HUES64 (cell line): ENCODE measurements at regions not wholly inside any gene's neighbourhood (a gene's known extent, or its start where the extent isn't known, plus 50 kb on each side); places are given as distances from the start of the nearest gene placed in this dataset.
"Not testable (repeated sequence)": the region's sequence is repeated elsewhere in the genome, so short reads cannot be mapped to it uniquely, and the experiment has no call there.

Experiments used
- H3K27ac ChIP-seq: 2 replicates; pipeline ENCODE4 v1.7.0; 2013; ENCODE audit warnings: low read depth, low read length, inconsistent platforms
- H3K27me3 ChIP-seq: 2 replicates; pipeline ENCODE4 v1.6.1; 2013; ENCODE audit warnings: mild to moderate bottlenecking, low read length; ENCODE audit not compliant: insufficient read depth
- H3K36me3 ChIP-seq: 2 replicates; pipeline ENCODE4 v1.6.1; 2013; ENCODE audit warnings: mild to moderate bottlenecking, low read length; ENCODE audit not compliant: insufficient read depth
- H3K4me1 ChIP-seq: 2 replicates; pipeline ENCODE4 v1.6.1; 2013; ENCODE audit warnings: mild to moderate bottlenecking, low read length, moderate library complexity; ENCODE audit not compliant: insufficient read depth
- H3K4me3 ChIP-seq: 2 replicates; pipeline ENCODE4 v1.5.1; 2013; ENCODE audit warnings: mild to moderate bottlenecking, low read length, moderate library complexity
- H3K9ac ChIP-seq: 2 replicates; pipeline ENCODE4 v1.6.1; 2013; ENCODE audit warnings: mild to moderate bottlenecking, low read depth, low read length
- H3K9me3 ChIP-seq: 2 replicates; pipeline ENCODE4 v1.6.1; 2013; ENCODE audit warnings: low read depth, low read length; ENCODE audit not compliant: insufficient read depth
- WGBS: fragments of 150-250, 120-280 bp; methylation state at CpG from one replicate; pipeline ENCODE4 v1.1.7; 2013; ENCODE audit warnings: missing lambda C conversion rate; 5-methylcytosine and 5-hydroxymethylcytosine counted together

- not testable (repeated sequence) for H3K9ac ChIP-seq
- WGBS: 63% methylated on average over 4 of the region's 10 CpGs
These were observed 2986.4 kb upstream of the OR11H1 start for GRCh38 chr22:12541412-12542170.

DNA sequence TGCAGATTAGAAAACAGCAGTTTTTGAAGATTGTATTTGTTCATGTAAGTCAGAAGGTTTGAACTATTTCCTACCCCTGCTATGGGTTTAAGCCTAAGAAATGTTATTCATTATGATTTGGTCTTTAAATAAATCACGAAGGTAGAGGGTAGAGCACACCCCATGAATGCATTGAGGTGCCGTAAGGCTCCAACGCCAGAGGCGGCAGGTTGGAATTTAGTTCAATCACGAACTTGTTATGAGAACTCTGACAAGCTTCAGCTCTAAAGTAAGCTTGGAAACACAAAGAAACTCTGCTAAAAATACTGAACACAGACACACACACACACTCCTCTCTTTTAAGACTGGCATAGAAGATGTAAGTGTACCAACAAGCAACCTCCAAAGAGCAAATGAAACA lies 2974.6 kb upstream of the OR11H1 start:
- H3K9me3 ChIP-seq, H3K27ac ChIP-seq, H3K36me3 ChIP-seq, H3K27me3 ChIP-seq, H3K9ac ChIP-seq, H3K4me3 ChIP-seq, H3K4me1 ChIP-seq: not testable (repeated sequence)
- WGBS: 84% methylated on average over 4 of the region's 5 CpGs

More at GRCh38 chr22:12541412-12542170, 2986.4 kb upstream of the OR11H1 start:
- not testable (repeated sequence) for H3K4me1 ChIP-seq, H3K27ac ChIP-seq, H3K27me3 ChIP-seq, H3K4me3 ChIP-seq, H3K9me3 ChIP-seq, H3K36me3 ChIP-seq

DNA sequence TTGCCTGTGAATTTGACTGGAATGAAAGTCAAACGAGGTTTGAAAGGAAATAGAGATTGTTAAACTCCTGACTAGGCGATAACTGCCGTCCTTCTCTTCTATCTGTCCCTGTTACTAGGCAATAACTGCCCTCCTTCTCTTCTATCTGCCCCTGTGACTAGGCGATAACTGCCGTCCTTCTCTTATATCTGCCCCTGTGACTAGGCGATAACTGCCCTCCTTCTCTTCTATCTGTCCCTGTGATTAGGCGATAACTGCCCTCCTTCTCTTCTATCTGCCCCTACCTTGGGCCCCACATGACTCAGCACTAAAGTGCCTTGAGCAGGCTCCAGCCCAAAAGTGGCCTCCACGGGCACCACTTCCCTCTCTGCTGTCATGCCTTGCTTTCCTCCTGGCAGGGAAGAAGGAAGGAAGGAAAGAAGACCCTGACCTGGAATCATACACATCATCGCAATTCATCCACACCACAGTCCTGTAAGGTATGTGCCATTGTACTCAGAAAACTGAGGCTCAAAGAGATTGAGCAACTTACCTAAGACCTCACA lies 2973.3 kb upstream of the OR11H1 start:
- H3K36me3 ChIP-seq, H3K4me1 ChIP-seq, H3K27ac ChIP-seq, H3K9me3 ChIP-seq, H3K4me3 ChIP-seq, H3K9ac ChIP-seq, H3K27me3 ChIP-seq: not testable (repeated sequence)
- 94% methylated on average over 3 of the region's 9 CpGs for WGBS

DNA sequence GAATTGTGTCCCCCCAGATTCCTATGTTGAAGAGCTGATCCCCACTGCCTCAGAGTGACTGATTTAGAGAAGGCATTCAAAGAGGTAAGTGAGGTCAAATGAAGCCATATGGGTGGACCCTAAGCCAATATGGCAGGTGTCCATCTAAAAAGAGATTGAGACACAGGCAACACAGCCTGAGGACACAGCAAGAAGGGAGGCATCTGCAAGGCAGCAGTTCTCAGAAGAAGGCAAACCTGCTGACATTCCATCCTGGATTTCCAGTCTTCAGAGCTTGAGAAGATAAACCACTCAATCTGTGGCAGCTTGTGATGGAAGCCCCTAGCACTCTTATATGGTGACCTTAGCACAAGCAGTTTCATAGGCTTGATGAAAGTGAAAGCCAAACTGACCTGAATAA lies 2956.5 kb upstream of the OR11H1 start:
- H3K27ac ChIP-seq, H3K36me3 ChIP-seq, H3K9me3 ChIP-seq, H3K4me1 ChIP-seq, H3K4me3 ChIP-seq, H3K9ac ChIP-seq, H3K27me3 ChIP-seq: not testable (repeated sequence)

DNA sequence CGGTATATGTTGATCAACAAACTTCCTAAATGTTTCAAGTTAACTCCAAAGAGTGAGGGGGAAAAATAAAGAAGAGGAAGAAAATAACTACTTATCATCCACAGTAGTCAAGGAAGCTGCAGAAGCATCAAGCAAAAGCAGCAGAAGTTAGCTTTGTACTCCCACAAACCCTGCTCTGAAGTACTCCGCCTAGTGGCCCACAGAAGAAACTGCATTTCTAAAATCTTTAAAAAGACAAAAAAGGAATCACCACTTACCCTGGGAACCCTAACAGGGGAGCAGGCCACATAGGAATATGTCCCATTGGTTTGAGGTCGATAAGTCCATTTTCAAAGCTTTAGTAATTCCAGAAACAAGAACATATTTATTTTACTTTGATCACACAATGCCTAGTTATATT lies 2948.3 kb upstream of the OR11H1 start:
- no CpG with 5 or more reads among the region's 3 CpGs for WGBS
- H3K27ac ChIP-seq: not testable (repeated sequence)

DNA sequence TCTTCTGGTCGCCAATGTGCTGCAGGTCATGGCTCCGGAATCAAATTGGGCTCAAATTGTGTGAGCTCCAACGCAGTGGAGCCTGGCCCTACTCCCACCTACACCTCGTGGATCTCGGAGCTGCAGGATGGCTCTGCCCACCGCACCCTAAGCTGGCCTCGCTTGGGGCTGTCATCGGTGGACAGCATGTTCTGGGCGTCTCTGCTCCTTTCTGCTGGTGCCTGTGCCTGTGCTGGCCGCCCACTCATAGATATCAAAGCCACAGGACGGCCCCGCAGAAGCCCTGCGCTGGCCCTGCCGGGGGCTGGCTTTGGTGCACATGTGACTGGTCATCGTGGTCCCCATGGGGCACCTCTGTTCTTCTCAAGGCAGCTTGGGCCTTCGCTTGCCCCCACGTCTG lies 2943.5 kb upstream of the OR11H1 start:
- not testable (repeated sequence) for H3K4me1 ChIP-seq, H3K36me3 ChIP-seq, H3K27ac ChIP-seq, H3K9ac ChIP-seq, H3K27me3 ChIP-seq, H3K4me3 ChIP-seq
- 76% methylated on average over 15 of the region's 17 CpGs for WGBS
- peaks cover 14% of the 10 kb centered on the region for H3K9me3 ChIP-seq

More for the DNA sequence above, 2948.3 kb upstream of the OR11H1 start:
- H3K4me1 ChIP-seq, H3K4me3 ChIP-seq, H3K36me3 ChIP-seq, H3K9ac ChIP-seq, H3K9me3 ChIP-seq, H3K27me3 ChIP-seq: not testable (repeated sequence)

DNA sequence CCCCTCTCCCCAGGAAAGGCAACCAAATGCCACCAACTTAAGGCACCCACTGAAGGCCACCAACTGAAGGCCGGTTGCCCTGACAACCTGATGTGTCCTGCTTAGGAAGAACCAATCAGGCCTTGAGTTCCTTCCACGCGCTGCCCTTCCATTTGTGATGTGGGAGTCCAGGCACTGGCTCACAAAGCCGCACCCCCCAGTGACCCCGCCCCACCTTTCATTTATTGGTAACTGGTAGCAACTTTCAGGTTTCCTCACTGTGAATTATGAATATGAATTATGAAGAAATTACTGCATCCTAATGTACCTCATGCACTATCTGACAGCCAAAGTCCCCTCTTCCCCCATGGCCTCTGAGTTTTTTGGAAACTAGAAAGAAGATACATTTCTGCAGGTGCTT lies 2943.1 kb upstream of the OR11H1 start:
- not testable (repeated sequence) for H3K4me3 ChIP-seq, H3K36me3 ChIP-seq, H3K27ac ChIP-seq, H3K9ac ChIP-seq, H3K27me3 ChIP-seq, H3K4me1 ChIP-seq
- 95% methylated on average over 5 of the region's 5 CpGs for WGBS
- H3K9me3 ChIP-seq: peaks cover 19% of the 10 kb centered on the region

DNA sequence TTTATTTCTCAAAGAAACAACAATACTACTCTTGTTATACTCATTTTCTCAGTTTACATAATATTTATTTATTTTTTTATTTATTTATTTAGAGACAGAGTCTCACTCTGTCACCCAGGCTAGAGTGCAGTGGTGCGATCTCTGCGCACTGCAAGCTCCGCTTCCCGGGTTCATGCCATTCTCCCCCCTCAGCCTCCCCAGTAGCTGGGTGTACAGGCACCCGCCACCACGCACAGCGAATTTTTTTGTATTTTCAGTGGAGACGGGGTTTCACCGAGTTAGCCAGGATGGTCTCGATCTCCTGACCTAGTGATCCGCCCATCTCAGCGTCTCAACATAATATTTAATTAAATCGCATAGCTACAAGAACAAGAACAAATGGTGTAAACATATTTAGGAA lies 2932.3 kb upstream of the OR11H1 start:
- H3K36me3 ChIP-seq, H3K27me3 ChIP-seq, H3K27ac ChIP-seq, H3K4me1 ChIP-seq, H3K4me3 ChIP-seq, H3K9ac ChIP-seq: not testable (repeated sequence)
- H3K9me3 ChIP-seq: peaks cover 83% of the 10 kb centered on the region
- 91% methylated on average over 13 of the region's 13 CpGs for WGBS

DNA sequence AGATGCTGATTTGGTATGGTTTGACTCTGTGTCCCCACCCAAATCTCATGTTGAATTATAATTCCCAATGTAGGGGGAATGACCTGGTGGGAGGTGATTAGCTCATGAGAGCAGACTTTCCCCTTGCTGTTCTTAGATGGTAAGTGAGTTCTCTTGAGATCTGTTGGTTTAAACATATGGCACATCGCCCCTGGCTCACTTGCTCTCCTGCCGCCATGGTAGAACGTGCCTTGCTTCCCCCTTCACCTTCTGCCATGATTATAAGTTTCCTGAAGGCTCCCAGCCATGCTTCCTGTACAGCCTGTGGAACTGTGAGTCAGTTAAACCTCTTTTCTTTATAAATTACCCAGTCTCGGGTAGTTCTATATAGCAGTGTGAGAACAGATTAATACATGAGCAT lies 2930.2 kb upstream of the OR11H1 start:
- not testable (repeated sequence) for H3K36me3 ChIP-seq, H3K9ac ChIP-seq, H3K27ac ChIP-seq, H3K4me1 ChIP-seq, H3K4me3 ChIP-seq, H3K27me3 ChIP-seq
- H3K9me3 ChIP-seq: peaks cover 85% of the 10 kb centered on the region
- 73% methylated on average over 3 of the region's 4 CpGs for WGBS

- 88% methylated on average over 16 of the region's 16 CpGs for WGBS
- Histone ChIP-seq H3K9me3 (peaks cover 92% of the 10 kb centered on the region), H3K4me3 (0 out of 2 replicates have a peak overlapping the region, but pooled peaks have one; percentile 23)
- not testable (repeated sequence) for H3K27ac ChIP-seq, H3K27me3 ChIP-seq, H3K9ac ChIP-seq, H3K4me1 ChIP-seq, H3K36me3 ChIP-seq
These were observed 2926.5 kb upstream of the OR11H1 start for GRCh38 chr22:12601510-12601869.

GRCh38 chr22:12601870-12602779 lies 2925.9 kb upstream of the OR11H1 start:
- WGBS: 90% methylated on average over 75 of the region's 75 CpGs

More at GRCh38 chr22:12601870-12602779, 2925.9 kb upstream of the OR11H1 start:
- Histone ChIP-seq H3K27ac (no peak overlapping the region), H3K27me3 (no peaks in the 10 kb centered on the region), H3K9ac (no peak overlapping the region), H3K9me3 (peaks cover 94% of the 10 kb centered on the region), H3K4me3 (peak overlapping the region; percentile 23; the same call in 1 of the 2 replicates), H3K4me1 (no peaks in the 10 kb centered on the region), H3K36me3 (no peaks in the 10 kb centered on the region)
